CD4-positive, alpha-beta memory T cell (primary cell): ENCODE measurements at regions not wholly inside any gene's neighbourhood (a gene's known extent, or its start where the extent isn't known, plus 50 kb on each side); places are given as distances from the start of the nearest gene placed in this dataset.

Experiments
- CTCF ChIA-PET: fragments of 350-600 bp; sonication (Branson Sonifier 250); formaldehyde crosslinking; loops from one replicate; lab custom pipeline; 2021; ENCODE audit warnings: inconsistent platforms; ENCODE audit not compliant: partially characterized antibody; lab: Charles Lee
- POLR2A ChIA-PET: fragments of 350-600 bp; sonication (Branson Sonifier 250); formaldehyde crosslinking; loops from one replicate; lab custom pipeline; 2021; ENCODE audit not compliant: partially characterized antibody; lab: Charles Lee
- DNase-seq, 5 donors: peaks; one replicate each; pipeline versions ENCODE4 v3.0.0 to v3.0.0-alpha.2; 2020 to 2022; ENCODE audit warnings: mixed read lengths in 1 of 5
- H3K27ac ChIP-seq: one replicate; pipeline ENCODE4 v1.7.0; 2013; ENCODE audit warnings: low read depth, low read length
- H3K27me3 ChIP-seq: 2 replicates; pipeline ENCODE4 v1.7.0; 2013; ENCODE audit warnings: mild to moderate bottlenecking, low read length, moderate library complexity; ENCODE audit not compliant: insufficient read depth
- H3K36me3 ChIP-seq: 2 replicates; pipeline ENCODE4 v1.7.0; 2013; ENCODE audit warnings: mild to moderate bottlenecking, low read length, moderate library complexity; ENCODE audit not compliant: insufficient read depth
- H3K4me1 ChIP-seq: 2 replicates; pipeline ENCODE4 v1.7.0; 2013; ENCODE audit warnings: mild to moderate bottlenecking, low read length, moderate library complexity; ENCODE audit not compliant: insufficient read depth
- H3K4me3 ChIP-seq, 2 donors: one replicate each; pipeline ENCODE4 v1.7.0; 2013; ENCODE audit warnings: low read length in 2 of 2, mild to moderate bottlenecking in 1 of 2
- H3K9me3 ChIP-seq, 2 donors: one replicate each; pipeline ENCODE4 v1.7.0; 2013; ENCODE audit warnings: low read length in 2 of 2, control low read depth in 1 of 2; ENCODE audit not compliant: control insufficient read depth in 1 of 2
- H3K27ac Mint-ChIP-seq, 7 donors: one replicate each; pipeline ENCODE4 v1.8.0; 2020 to 2021; ENCODE audit warnings: mixed read lengths in 7 of 7, mild to moderate bottlenecking in 6 of 7, inconsistent platforms in 3 of 7, moderate library complexity in 3 of 7
- H3K27me3 Mint-ChIP-seq, 2 donors: one replicate each; pipeline ENCODE4 v1.8.0; 2020 to 2021; ENCODE audit warnings: mixed read lengths in 2 of 2
- H3K36me3 Mint-ChIP-seq, 2 donors: one replicate each; pipeline ENCODE4 v1.8.0; 2020 to 2021; ENCODE audit warnings: mixed read lengths in 2 of 2, inconsistent platforms in 1 of 2, mild to moderate bottlenecking in 1 of 2
- H3K4me1 Mint-ChIP-seq, 4 donors: one replicate each; pipeline ENCODE4 v1.8.0; 2020 to 2021; ENCODE audit warnings: mixed read lengths in 4 of 4, mild to moderate bottlenecking in 1 of 4
- H3K4me3 Mint-ChIP-seq, 8 donors: one replicate each; pipeline ENCODE4 v1.8.0; 2020 to 2021; ENCODE audit warnings: mixed read lengths in 8 of 8, mild to moderate bottlenecking in 7 of 8, moderate library complexity in 6 of 8, inconsistent platforms in 3 of 8
- H3K9me3 Mint-ChIP-seq, 8 donors: one replicate each; pipeline ENCODE4 v1.8.0; 2020 to 2021; ENCODE audit warnings: mixed read lengths in 8 of 8, mild to moderate bottlenecking in 5 of 8, inconsistent platforms in 3 of 8, moderate library complexity in 1 of 8
- intact Hi-C: fragments of 100-400 bp; cut with micrococcal nuclease; formaldehyde crosslinking; loops from one replicate; pipeline ENCODE4 v1.15.1; 2023

DNA sequence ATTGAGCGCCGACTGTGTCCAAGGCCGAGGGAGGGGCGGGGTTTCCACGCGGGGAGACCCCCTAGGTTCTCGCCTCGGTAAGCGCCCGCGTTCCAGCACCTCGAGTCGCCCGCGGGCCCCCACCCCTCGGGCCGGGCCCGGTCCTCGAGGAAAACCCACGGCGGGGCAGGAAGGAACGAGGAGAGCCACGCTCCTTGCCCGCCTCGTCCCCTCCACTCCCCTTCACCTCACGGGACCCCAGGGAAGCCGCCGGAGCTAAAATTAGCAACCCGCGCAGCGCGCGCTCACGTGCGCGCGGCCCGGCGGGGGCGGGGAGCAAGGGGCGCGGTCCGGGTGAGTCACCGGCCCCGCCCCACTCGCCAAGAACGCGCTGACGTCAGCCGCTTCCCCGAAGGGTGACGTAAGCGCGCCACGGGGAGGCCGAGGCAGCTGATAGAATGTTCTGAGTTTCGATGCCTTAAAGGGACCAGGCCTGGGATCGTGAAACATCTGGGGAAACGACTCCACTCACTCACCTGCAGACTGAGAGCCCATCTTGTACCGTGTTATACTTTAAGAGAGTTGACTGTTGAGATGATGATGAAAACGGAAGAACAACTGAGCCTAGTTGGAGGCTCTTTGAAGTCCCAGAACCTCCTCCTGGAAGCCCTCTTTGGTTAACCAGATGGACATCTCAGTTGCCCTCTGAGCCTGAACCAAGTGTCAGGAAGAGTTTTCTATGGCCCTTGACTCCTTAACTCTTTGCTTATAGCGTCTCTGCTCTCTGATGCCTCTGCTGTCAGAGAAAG, 49.7 kb upstream of the ATF3 start:
- Mint-ChIP-seq H3K36me3 (peaks cover 0 to 3% of the 10 kb centered on the region in 2 donors), H3K4me1 (peaks cover 2 to 16% (median 8%) of the 10 kb centered on the region in 4 donors), H3K27me3 (peaks cover 4% of the 10 kb centered on the region in 2 donors), H3K9me3 (peaks cover 0 to 9% (median 4%) of the 10 kb centered on the region in 8 donors), H3K4me3 (peak overlapping the region; percentile 83 to 93 (median 86)), H3K27ac (peak overlapping the region; percentile 81 to 100 (median 99))
- H3K9me3 ChIP-seq: no peaks in the 10 kb centered on the region
- peak overlapping the region in 1 of 2 donors; percentile 64 for H3K4me3 ChIP-seq
- POLR2A ChIA-PET: interaction anchor here (1.0 to 3.4 kb wide), 9 partner anchors 8 to 523 kb away, joined by 3 to 17 read pairs (median 6); partner anchors contain the start of genes ATF3, DTL, INTS7 and PPP2R5A
- H3K36me3 ChIP-seq: no peaks in the 10 kb centered on the region
- peak overlapping the region; percentile 79 for H3K27ac ChIP-seq
- CTCF ChIA-PET: interaction anchor here (0.7 to 1.6 kb wide), 3 partner anchors 8 to 523 kb away, joined by 3 to 4 read pairs (median 3); partner anchors contain the start of genes DTL and INTS7
- H3K4me1 ChIP-seq: peaks cover 11% of the 10 kb centered on the region
- peak; percentile 90 to 92 (median 91) for DNase-seq
- H3K27me3 ChIP-seq: no peaks in the 10 kb centered on the region
- intact Hi-C loops: loop anchor here (1.0 to 5.0 kb wide), 8 partner anchors 49 to 727 kb away; partner anchors contain the start of genes ANGEL2, ATF3, BATF3 and DTL
